IPS-18a (cell line): ENCODE measurements at regions not wholly inside any gene's neighbourhood (a gene's known extent, or its start where the extent isn't known, plus 50 kb on each side); places are given as distances from the start of the nearest gene placed in this dataset.
"Not testable (repeated sequence)": the region's sequence is repeated elsewhere in the genome, so short reads cannot be mapped to it uniquely, and the experiment has no call there.

ENCODE experiments used
- H3K27ac ChIP-seq: one replicate; pipeline ENCODE4 v1.5.1; 2013; ENCODE audit warnings: low read length
- H3K27me3 ChIP-seq: one replicate; pipeline ENCODE4 v1.6.1; 2013; ENCODE audit warnings: mild to moderate bottlenecking, low read length; ENCODE audit not compliant: control insufficient read depth, insufficient read depth
- H3K36me3 ChIP-seq: one replicate; pipeline ENCODE4 v1.6.1; 2013; ENCODE audit warnings: low read depth, low read length; ENCODE audit not compliant: control insufficient read depth
- H3K4me1 ChIP-seq: one replicate; pipeline ENCODE4 v1.6.1; 2013; ENCODE audit warnings: low read depth, low read length; ENCODE audit not compliant: control insufficient read depth
- H3K4me3 ChIP-seq: one replicate; pipeline ENCODE4 v1.5.1; 2013; ENCODE audit warnings: low read length
- H3K9ac ChIP-seq: one replicate; pipeline ENCODE4 v1.6.1; 2013; ENCODE audit warnings: mild to moderate bottlenecking, low read length, moderate library complexity
- H3K9me3 ChIP-seq: one replicate; pipeline ENCODE4 v1.6.1; 2013; ENCODE audit warnings: low read depth, low read length; ENCODE audit not compliant: control insufficient read depth

DNA sequence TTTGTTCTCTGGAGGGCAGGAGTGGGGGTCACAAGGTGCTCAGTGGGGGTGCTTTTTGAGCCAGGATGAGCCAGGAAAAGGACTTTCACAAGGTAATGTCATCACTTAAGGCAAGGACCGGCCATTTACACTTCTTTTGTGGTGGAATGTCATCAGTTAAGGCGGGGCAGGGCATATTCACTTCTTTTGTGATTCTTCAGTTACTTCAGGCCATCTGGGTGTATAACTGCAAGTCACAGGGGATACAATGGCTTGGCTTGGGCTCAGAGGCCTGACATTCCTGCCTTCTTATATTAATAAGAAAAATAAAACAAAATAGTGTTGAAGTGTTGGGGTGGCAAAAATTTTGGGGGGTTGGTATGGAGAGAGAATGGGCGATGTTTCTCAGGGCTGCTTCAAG, 841.8 kb downstream of the SLITRK5 start:
- not testable (repeated sequence) for H3K4me3 ChIP-seq, H3K27me3 ChIP-seq, H3K9ac ChIP-seq, H3K27ac ChIP-seq, H3K36me3 ChIP-seq, H3K4me1 ChIP-seq
- peaks cover 14% of the 10 kb centered on the region for H3K9me3 ChIP-seq

DNA sequence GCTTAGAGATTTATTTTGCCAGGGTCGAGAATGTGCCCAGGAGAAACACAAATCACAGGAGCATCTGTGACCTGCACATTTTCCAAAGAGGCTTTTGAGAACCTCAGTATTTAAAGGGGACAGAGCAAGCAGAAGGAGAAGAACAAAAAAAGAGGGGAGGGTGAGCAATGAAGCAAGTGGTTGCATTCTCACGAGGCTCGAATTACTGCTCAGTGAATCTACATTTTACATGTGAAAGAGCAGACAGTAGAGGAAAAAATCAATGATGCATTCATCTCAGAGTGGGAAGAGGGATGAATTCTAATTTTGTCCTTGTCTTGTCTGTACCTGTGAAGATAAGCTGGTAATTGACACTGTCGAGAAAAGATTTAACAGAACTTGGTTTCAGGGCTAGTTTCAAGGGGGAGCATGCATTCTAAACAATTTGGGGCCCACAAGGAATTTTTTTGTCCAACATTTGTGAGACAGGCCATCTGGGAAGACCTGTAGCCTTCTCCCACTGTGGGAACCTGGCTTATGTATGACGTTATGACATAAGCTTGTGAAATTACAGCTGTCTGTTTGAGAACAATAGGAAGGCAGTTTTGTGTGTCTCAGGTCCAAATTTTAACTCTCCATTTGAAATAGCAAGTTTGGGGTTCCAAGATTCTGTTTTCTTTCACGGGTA, 855.1 kb downstream of the SLITRK5 start:
- Histone ChIP-seq H3K27me3 (no peaks in the 10 kb centered on the region), H3K9me3 (peaks cover 7% of the 10 kb centered on the region), H3K9ac (no peak overlapping the region), H3K4me1 (peaks cover 9% of the 10 kb centered on the region), H3K36me3 (no peaks in the 10 kb centered on the region), H3K27ac (no peak overlapping the region), H3K4me3 (no peak overlapping the region)

DNA sequence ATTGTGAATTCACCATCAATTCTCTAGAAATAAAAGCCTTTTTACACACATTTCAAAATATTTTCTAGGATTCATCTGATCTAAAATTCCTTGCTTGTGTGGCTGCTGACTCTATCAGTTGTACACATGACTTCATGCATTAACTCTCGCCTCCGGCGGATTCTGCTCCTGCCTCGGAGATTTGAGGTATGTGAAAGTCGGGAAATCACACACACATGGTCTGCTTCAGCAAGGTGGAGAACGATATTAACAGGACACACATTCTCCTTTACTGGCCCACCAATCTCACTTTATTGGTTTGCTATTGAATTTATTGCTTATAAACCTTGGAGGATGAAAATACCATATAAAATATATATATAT, 855.7 kb downstream of the SLITRK5 start:
- H3K27me3 ChIP-seq: no peaks in the 10 kb centered on the region
- H3K27ac ChIP-seq: no peak overlapping the region
- H3K9me3 ChIP-seq: peaks cover 7% of the 10 kb centered on the region
- H3K9ac ChIP-seq: no peak overlapping the region
- H3K36me3 ChIP-seq: no peaks in the 10 kb centered on the region
- peaks cover 9% of the 10 kb centered on the region for H3K4me1 ChIP-seq
- H3K4me3 ChIP-seq: no peak overlapping the region

GRCh38 chr13:88541994-88542393, 870.8 kb downstream of the SLITRK5 start:
- H3K9me3 ChIP-seq: no peaks in the 10 kb centered on the region
- H3K4me3 ChIP-seq: no peak overlapping the region
- no peak overlapping the region for H3K9ac ChIP-seq
- H3K36me3 ChIP-seq: no peaks in the 10 kb centered on the region
- H3K27ac ChIP-seq: no peak overlapping the region
- H3K4me1 ChIP-seq: no peaks in the 10 kb centered on the region
- H3K27me3 ChIP-seq: no peaks in the 10 kb centered on the region

- H3K4me1 ChIP-seq: no peaks in the 10 kb centered on the region
- no peak overlapping the region for H3K4me3 ChIP-seq
- H3K27ac ChIP-seq: no peak overlapping the region
- no peak overlapping the region for H3K9ac ChIP-seq
- H3K9me3 ChIP-seq: no peaks in the 10 kb centered on the region
- H3K36me3 ChIP-seq: no peaks in the 10 kb centered on the region
- H3K27me3 ChIP-seq: no peaks in the 10 kb centered on the region
Measured at GRCh38 chr13:88544836-88545235, 873.7 kb downstream of the SLITRK5 start.

DNA sequence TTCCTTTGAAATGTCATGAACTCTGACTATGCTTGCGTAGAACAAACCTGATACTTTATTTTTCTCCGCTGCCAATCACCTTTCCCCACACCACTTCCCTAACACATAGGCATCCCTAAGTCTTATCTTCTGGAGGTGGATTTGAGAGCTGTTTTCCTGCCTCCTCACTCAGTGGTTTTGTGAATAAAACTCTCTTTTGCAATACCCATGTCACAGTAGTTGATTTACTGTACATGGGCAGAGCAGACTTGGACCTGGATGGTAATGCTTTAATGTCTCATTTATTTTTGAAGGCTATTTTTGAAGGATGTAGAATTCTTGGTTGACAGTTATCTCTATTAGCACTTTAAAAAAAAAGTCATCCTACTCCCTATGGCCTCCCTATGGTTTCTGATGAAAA, 881.8 kb downstream of the SLITRK5 start:
- no peak overlapping the region for H3K4me3 ChIP-seq
- H3K9me3 ChIP-seq: no peaks in the 10 kb centered on the region
- H3K9ac ChIP-seq: no peak overlapping the region
- no peaks in the 10 kb centered on the region for H3K4me1 ChIP-seq
- no peak overlapping the region for H3K27ac ChIP-seq
- H3K27me3 ChIP-seq: no peaks in the 10 kb centered on the region
- H3K36me3 ChIP-seq: no peaks in the 10 kb centered on the region

DNA sequence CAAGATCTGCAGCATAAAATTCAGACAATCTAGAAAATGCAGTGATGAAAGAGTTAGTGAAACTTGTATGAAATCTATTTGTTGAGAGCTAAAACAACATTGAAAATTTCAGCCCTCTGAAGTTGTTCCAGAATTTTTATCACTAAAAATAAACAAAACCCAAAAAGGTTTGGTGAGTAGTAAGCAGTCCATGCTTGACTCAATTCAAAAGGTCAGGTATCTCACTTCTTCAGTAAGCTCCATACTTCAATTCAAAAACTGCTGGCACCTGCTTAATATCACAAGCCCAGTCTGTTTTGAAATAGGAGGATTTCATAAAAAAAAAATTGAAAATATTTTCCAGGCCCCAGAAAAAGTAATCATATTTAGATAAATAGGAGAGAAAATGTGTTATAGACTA, 894.4 kb downstream of the SLITRK5 start:
- Histone ChIP-seq H3K9ac (no peak overlapping the region), H3K9me3 (no peaks in the 10 kb centered on the region), H3K36me3 (no peaks in the 10 kb centered on the region), H3K27ac (no peak overlapping the region), H3K4me3 (no peak overlapping the region), H3K27me3 (no peaks in the 10 kb centered on the region), H3K4me1 (no peaks in the 10 kb centered on the region)

- Histone ChIP-seq H3K9ac (no peak overlapping the region), H3K27me3 (no peaks in the 10 kb centered on the region), H3K36me3 (no peaks in the 10 kb centered on the region), H3K9me3 (no peaks in the 10 kb centered on the region), H3K27ac (no peak overlapping the region), H3K4me1 (no peaks in the 10 kb centered on the region), H3K4me3 (no peak overlapping the region)
Measured at GRCh38 chr13:88585861-88586260, 914.7 kb downstream of the SLITRK5 start.

DNA sequence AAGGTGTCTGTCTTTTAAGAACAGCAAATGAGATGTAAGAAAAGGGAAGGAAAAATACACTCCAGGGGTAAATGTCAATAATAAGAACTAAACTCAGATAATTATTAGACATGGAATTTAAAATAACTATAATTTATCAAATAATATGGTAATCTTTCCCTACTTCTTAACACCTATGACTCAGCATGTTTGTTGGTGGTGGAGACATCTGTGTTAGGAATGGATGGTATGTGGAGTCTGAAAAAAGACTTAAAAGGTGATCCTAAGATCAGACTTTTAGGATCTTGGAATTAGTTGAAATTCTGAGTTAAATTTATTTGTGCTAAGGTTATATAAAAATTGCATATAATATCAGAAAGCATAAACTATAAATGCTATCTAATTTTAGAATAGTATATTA, 915.1 kb downstream of the SLITRK5 start:
- Histone ChIP-seq H3K36me3 (no peaks in the 10 kb centered on the region), H3K9ac (no peak overlapping the region), H3K9me3 (no peaks in the 10 kb centered on the region), H3K4me3 (no peak overlapping the region), H3K4me1 (no peaks in the 10 kb centered on the region), H3K27me3 (no peaks in the 10 kb centered on the region), H3K27ac (no peak overlapping the region)

DNA sequence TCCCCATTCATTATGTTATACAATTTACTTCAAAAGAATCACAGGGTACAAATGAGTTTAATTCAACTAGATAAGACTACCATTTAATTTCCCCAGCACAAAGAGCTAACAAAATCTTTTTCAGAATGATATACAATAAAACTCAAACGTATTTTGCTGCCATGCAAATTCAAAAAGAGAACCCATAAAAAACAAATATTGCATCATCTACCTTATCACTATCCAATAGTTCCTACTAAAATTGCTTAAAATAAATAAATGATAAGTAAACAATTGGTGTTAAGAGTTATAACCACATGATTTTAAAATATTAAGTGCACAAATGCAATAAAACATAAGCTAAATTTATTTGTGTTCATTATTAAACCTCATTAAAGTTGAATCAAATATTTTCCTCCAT, 919.4 kb downstream of the SLITRK5 start:
- H3K36me3 ChIP-seq: no peaks in the 10 kb centered on the region
- H3K4me3 ChIP-seq: no peak overlapping the region
- H3K27ac ChIP-seq: no peak overlapping the region
- peaks cover 3% of the 10 kb centered on the region for H3K9me3 ChIP-seq
- H3K27me3 ChIP-seq: no peaks in the 10 kb centered on the region
- H3K9ac ChIP-seq: no peak overlapping the region
- no peaks in the 10 kb centered on the region for H3K4me1 ChIP-seq

GRCh38 chr13:88592105-88592504, 920.9 kb downstream of the SLITRK5 start:
- Histone ChIP-seq H3K27ac (no peak overlapping the region), H3K9me3 (peaks cover 3% of the 10 kb centered on the region), H3K9ac (no peak overlapping the region), H3K4me1 (no peaks in the 10 kb centered on the region), H3K36me3 (no peaks in the 10 kb centered on the region), H3K27me3 (no peaks in the 10 kb centered on the region), H3K4me3 (no peak overlapping the region)

DNA sequence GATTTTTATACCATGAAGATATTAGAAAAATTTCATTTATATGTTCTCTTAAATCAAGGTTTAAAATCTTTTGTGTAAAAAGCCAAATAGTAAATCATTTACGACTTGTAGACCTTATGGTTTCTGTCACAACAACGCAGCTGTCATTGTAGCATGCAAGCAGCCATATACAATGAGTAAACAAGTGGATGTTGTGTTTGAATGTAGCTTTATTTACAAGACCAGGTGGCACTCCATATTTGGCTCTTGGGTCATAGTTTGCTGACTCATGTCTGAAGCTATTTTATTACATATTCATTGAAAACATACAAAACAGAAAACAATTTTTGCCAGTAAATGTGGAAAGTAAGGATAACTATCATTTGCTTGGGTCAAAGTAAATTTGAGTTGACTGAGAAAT, 930.8 kb downstream of the SLITRK5 start:
- H3K9ac ChIP-seq: no peak overlapping the region
- no peak overlapping the region for H3K27ac ChIP-seq
- H3K27me3 ChIP-seq: no peaks in the 10 kb centered on the region
- no peaks in the 10 kb centered on the region for H3K4me1 ChIP-seq
- H3K4me3 ChIP-seq: no peak overlapping the region
- no peaks in the 10 kb centered on the region for H3K36me3 ChIP-seq
- no peaks in the 10 kb centered on the region for H3K9me3 ChIP-seq
